ENCODE measurements at regions not wholly inside any gene's neighbourhood (a gene's known extent, or its start where the extent isn't known, plus 50 kb on each side); places are given as distances from the start of the nearest gene placed in this dataset.

GRCh38 chr2:56718413-56718812 is 534.6 kb downstream of the CCDC85A start:
- 68 to 90% (median 81%) methylated on average over 4 of the region's 4 CpGs for WGBS, 4 donors

GRCh38 chr2:56729212-56729611 is 545.4 kb downstream of the CCDC85A start:
- Histone ChIP-seq H3K27ac (no peak overlapping the region), H3K4me1 (replicated peaks in 1 of 2) (no peaks in the 10 kb centered on the region), H3K27me3 (no peaks in the 10 kb centered on the region), H3K36me3 (replicated peaks in 1 of 2) (no peaks in the 10 kb centered on the region), H3K9me3 (replicated peaks in 1 of 3) (no peaks in the 10 kb centered on the region), H3K4me3 (no peak overlapping the region)
- intact Hi-C loops (cut with DNase I) = no loop called here
- no peak for TF ChIP-seq CTCF (IDR thresholded peaks at IDR 0.05)
- DNase-seq = no peak
- WGBS, 4 donors = 40 to 70% (median 45%) methylated on average over 1 of the region's 1 CpG

More at GRCh38 chr2:56718413-56718812, 534.6 kb downstream of the CCDC85A start:
- no peak overlapping the region for H3K27ac ChIP-seq
- DNase-seq = no peak
- H3K36me3 ChIP-seq (replicated peaks in 1 of 2) = no peaks in the 10 kb centered on the region
- intact Hi-C loops (cut with DNase I) = no loop called here
- no peaks in the 10 kb centered on the region for H3K9me3 ChIP-seq (replicated peaks in 1 of 3)
- no peaks in the 10 kb centered on the region for H3K27me3 ChIP-seq
- TF ChIP-seq POLR2A (IDR thresholded peaks at IDR 0.05) (no peak), CTCF (IDR thresholded peaks at IDR 0.05) (no peak)
- no peaks in the 10 kb centered on the region for H3K4me1 ChIP-seq (replicated peaks in 1 of 2)
- H3K4me3 ChIP-seq = no peak overlapping the region

GRCh38 chr2:56732946-56733345 is 549.2 kb downstream of the CCDC85A start:
- Histone ChIP-seq H3K36me3 (replicated peaks in 1 of 2) (no peaks in the 10 kb centered on the region), H3K9me3 (replicated peaks in 1 of 3) (no peaks in the 10 kb centered on the region), H3K4me1 (replicated peaks in 1 of 2) (no peaks in the 10 kb centered on the region), H3K27me3 (no peaks in the 10 kb centered on the region), H3K27ac (no peak overlapping the region), H3K4me3 (no peak overlapping the region)
- 57 to 72% (median 68%) methylated on average over 2 of the region's 2 CpGs for WGBS, 4 donors
- TF ChIP-seq POLR2A (IDR thresholded peaks at IDR 0.05) (no peak), CTCF (IDR thresholded peaks at IDR 0.05) (no peak)
- intact Hi-C loops (cut with DNase I) = no loop called here
- no peak for DNase-seq

- no peak for TF ChIP-seq CTCF (IDR thresholded peaks at IDR 0.05)
- no peak for TF ChIP-seq POLR2A (IDR thresholded peaks at IDR 0.05)
- no peaks in the 10 kb centered on the region for H3K36me3 ChIP-seq (replicated peaks in 1 of 2)
- H3K4me3 ChIP-seq = no peak overlapping the region
- no peaks in the 10 kb centered on the region for H3K9me3 ChIP-seq (replicated peaks in 1 of 3)
- no peaks in the 10 kb centered on the region for H3K27me3 ChIP-seq
- 64 to 80% (median 68%) methylated on average over 1 of the region's 1 CpG for WGBS, 4 donors
- H3K4me1 ChIP-seq (replicated peaks in 1 of 2) = no peaks in the 10 kb centered on the region
- no peak overlapping the region for H3K27ac ChIP-seq
- no peak for DNase-seq
- intact Hi-C loops (cut with DNase I) = no loop called here
Measured at GRCh38 chr2:56739413-56739812, 555.6 kb downstream of the CCDC85A start.
